T-helper 2 cell (primary cell): ENCODE measurements at regions not wholly inside any gene's neighbourhood (a gene's known extent, or its start where the extent isn't known, plus 50 kb on each side); places are given as distances from the start of the nearest gene placed in this dataset.
"Not testable (repeated sequence)": the region's sequence is repeated elsewhere in the genome, so short reads cannot be mapped to it uniquely, and the experiment has no call there.

ENCODE experiments used
- DNase-seq, 5 experiments: peaks; one replicate each; pipeline versions ENCODE4 v3.0.0 to v3.0.0-alpha.2; 2012 to 2022

GRCh38 chr6:134546962-134547645 lies 229.2 kb upstream of the SGK1 start:
- no peak for DNase-seq

- DNase-seq, result no peak
These were observed 226.8 kb upstream of the SGK1 start for GRCh38 chr6:134544737-134545136.

GRCh38 chr6:134543128-134543527 lies 225.2 kb upstream of the SGK1 start:
- DNase-seq, result peak in 1 of 5 experiments; percentile 45

GRCh38 chr6:134541001-134541400 lies 223.1 kb upstream of the SGK1 start:
- no peak for DNase-seq

- DNase-seq, result peak in 1 of 5 experiments; percentile 80
These were observed 222.0 kb upstream of the SGK1 start for GRCh38 chr6:134539865-134540323.

- DNase-seq, result not testable (repeated sequence)
These were observed 219.9 kb upstream of the SGK1 start for GRCh38 chr6:134537765-134538164.

GRCh38 chr6:134537146-134537555 lies 219.2 kb upstream of the SGK1 start:
- DNase-seq, result no peak

GRCh38 chr6:134535831-134536230 lies 217.9 kb upstream of the SGK1 start:
- DNase-seq, result no peak

GRCh38 chr6:134534708-134535149 lies 216.8 kb upstream of the SGK1 start:
- DNase-seq, result no peak

- DNase-seq, result no peak
These were observed 216.1 kb upstream of the SGK1 start for GRCh38 chr6:134533991-134534390.

GRCh38 chr6:134532694-134533624 lies 215.0 kb upstream of the SGK1 start:
- DNase-seq, result no peak

GRCh38 chr6:134531611-134532010 lies 213.7 kb upstream of the SGK1 start:
- no peak for DNase-seq

GRCh38 chr6:134531188-134531551 lies 213.3 kb upstream of the SGK1 start:
- DNase-seq, result no peak

GRCh38 chr6:134529921-134530320 lies 212.0 kb upstream of the SGK1 start:
- peak in 2 of 5 experiments; percentile 16 to 42 for DNase-seq

- no peak for DNase-seq
These were observed 211.4 kb upstream of the SGK1 start for GRCh38 chr6:134529305-134529704.

- DNase-seq, result no peak
These were observed 209.3 kb upstream of the SGK1 start for GRCh38 chr6:134527108-134527787.

- no peak for DNase-seq
These were observed 207.4 kb upstream of the SGK1 start for GRCh38 chr6:134525190-134525868.

GRCh38 chr6:134523903-134524650 lies 206.2 kb upstream of the SGK1 start:
- DNase-seq, result no peak

GRCh38 chr6:134523051-134523450 lies 205.1 kb upstream of the SGK1 start:
- no peak for DNase-seq

GRCh38 chr6:134521116-134521501 lies 203.2 kb upstream of the SGK1 start:
- no peak for DNase-seq

- no peak for DNase-seq
These were observed 202.5 kb upstream of the SGK1 start for GRCh38 chr6:134520181-134521115.
